ENCODE measurements at regions not wholly inside any gene's neighbourhood (a gene's known extent, or its start where the extent isn't known, plus 50 kb on each side); places are given as distances from the start of the nearest gene placed in this dataset.

DNA sequence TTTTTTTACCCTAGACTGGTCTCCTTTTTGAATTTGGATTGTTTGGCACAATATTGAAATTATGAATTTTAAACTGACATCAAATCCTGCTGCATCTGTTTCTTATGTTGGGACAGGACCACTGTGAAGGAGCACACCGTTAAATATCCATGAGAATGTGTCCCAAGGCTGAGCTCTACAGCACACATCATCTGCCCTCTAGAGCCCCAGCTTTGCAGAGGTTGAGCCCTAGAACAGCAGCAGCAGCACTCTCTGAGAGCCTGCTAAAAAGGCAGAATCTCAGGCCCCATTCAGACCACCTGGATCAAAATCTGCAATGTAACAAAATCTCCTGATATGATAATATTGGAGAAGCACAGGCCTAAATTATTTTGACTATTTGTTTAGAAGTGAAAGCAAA lies 192.1 kb upstream of the CCN2 start:
- Mint-ChIP-seq H3K9me3 (no peaks in the 10 kb centered on the region), H3K27ac (no peak overlapping the region), H3K27me3 (ENCODE audit: insufficient read depth) (no peaks in the 10 kb centered on the region; the same call in 1 of the 2 replicates), H3K4me3 (no peak overlapping the region), H3K36me3 (ENCODE audit: low read depth) (0 out of 2 replicates have a peak, but pooled peaks cover 8% of the 10 kb centered on the region), H3K4me1 (ENCODE audit: low read depth) (peaks cover 49% of the 10 kb centered on the region)
- TF ChIP-seq, protein P1, sequence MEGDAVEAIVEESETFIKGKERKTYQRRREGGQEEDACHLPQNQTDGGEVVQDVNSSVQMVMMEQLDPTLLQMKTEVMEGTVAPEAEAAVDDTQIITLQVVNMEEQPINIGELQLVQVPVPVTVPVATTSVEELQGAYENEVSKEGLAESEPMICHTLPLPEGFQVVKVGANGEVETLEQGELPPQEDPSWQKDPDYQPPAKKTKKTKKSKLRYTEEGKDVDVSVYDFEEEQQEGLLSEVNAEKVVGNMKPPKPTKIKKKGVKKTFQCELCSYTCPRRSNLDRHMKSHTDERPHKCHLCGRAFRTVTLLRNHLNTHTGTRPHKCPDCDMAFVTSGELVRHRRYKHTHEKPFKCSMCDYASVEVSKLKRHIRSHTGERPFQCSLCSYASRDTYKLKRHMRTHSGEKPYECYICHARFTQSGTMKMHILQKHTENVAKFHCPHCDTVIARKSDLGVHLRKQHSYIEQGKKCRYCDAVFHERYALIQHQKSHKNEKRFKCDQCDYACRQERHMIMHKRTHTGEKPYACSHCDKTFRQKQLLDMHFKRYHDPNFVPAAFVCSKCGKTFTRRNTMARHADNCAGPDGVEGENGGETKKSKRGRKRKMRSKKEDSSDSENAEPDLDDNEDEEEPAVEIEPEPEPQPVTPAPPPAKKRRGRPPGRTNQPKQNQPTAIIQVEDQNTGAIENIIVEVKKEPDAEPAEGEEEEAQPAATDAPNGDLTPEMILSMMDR (IDR thresholded peaks at IDR 0.05) = no peak
- DNase-seq = no peak

DNA sequence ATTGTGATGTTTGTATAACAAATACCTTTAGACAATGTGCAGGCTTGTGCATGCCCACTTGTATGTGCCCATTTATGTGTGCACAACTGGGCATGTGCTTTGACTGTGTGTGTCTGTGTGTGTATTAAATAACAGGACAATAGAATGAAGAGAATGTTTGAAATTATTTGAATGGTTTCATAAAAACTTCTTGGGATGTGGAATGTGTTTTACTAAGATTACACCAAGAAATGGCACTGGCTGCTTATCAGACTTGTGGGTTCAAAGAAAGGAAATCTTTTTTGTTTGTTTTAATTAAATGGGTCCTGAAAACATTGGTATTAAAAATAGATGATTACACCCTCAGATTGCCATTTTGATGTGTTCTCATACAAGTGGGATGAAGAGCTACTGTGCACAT lies 191.6 kb upstream of the CCN2 start:
- DNase-seq = no peak
- peaks cover 48% of the 10 kb centered on the region for H3K4me1 Mint-ChIP-seq (ENCODE audit: low read depth)
- no peaks in the 10 kb centered on the region; the same call in 1 of the 2 replicates for H3K27me3 Mint-ChIP-seq (ENCODE audit: insufficient read depth)
- no peak overlapping the region for H3K4me3 Mint-ChIP-seq
- no peak overlapping the region for H3K27ac Mint-ChIP-seq
- no peaks in the 10 kb centered on the region for H3K9me3 Mint-ChIP-seq
- TF ChIP-seq, protein P1 (IDR thresholded peaks at IDR 0.05) = no peak
- 0 out of 2 replicates have a peak, but pooled peaks cover 8% of the 10 kb centered on the region for H3K36me3 Mint-ChIP-seq (ENCODE audit: low read depth)

DNA sequence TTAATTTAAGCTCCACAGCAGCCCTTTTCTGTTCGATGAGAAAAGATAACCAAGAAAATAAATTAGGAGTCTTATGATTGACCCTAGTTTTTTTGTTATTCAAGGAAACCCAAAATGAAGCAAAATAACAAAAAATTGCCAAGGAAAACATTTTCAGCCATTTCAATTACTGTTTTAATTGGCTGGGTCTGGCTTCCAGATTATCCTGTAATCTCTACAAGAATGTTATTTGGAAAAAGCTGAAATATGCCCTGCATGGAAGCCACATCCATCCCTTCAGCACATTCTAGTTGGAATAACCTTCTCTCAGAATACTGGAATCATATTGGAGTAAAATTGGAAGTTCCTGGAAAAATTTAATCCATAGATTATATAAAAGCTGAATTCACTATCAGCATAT lies 191.1 kb upstream of the CCN2 start:
- TF ChIP-seq, protein P1 (IDR thresholded peaks at IDR 0.05) = no peak
- H3K27me3 Mint-ChIP-seq (ENCODE audit: insufficient read depth) = no peaks in the 10 kb centered on the region
- DNase-seq = no peak
- no peaks in the 10 kb centered on the region for H3K9me3 Mint-ChIP-seq
- H3K27ac Mint-ChIP-seq = no peak overlapping the region
- no peak overlapping the region for H3K4me3 Mint-ChIP-seq
- peaks cover 48% of the 10 kb centered on the region for H3K4me1 Mint-ChIP-seq (ENCODE audit: low read depth)
- H3K36me3 Mint-ChIP-seq (ENCODE audit: low read depth) = 0 out of 2 replicates have a peak, but pooled peaks cover 8% of the 10 kb centered on the region

DNA sequence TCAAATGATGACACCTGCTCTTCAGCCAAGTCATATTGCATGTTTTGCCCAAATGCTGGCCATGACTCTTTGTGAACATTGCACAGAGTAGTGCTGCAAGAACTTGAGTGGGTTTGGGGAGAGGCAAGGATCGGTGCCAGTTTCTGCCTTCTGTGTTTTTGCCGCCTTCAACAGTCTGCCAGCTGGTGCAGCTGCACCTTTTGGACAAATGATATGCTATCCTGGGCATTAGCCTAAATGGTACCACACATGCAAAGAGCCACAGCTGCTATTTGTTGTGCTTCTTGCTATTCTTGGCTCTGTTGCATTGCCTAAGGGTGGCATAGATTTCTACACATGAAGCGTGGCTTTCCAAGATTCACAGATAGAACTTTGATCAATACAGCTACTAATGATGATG lies 189.0 kb upstream of the CCN2 start:
- Mint-ChIP-seq H3K27ac (no peak overlapping the region), H3K4me3 (no peak overlapping the region)
- TF ChIP-seq, protein P1 (IDR thresholded peaks at IDR 0.05) = no peak

DNA sequence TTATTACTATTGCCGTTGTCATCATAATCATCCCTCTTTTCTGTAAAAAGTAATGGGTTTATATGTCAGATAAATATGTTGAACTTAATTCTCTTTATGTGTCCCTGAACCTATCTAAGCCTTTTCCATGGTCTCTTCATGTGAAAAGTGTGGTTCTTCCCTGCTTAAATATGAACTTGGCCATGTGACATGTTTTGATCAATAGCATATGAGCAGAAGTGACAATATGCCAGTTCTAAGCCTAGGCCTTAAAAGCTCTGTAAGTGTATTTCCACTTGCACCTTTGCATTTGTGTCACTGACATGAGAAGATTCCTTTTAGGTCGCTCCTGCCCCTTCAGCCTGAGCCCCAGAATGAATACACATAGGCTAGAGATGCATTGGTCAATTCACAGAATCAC lies 188.4 kb upstream of the CCN2 start:
- DNase-seq = no peak
- H3K4me1 Mint-ChIP-seq (ENCODE audit: low read depth) = peaks cover 40% of the 10 kb centered on the region
- TF ChIP-seq, protein P1 (IDR thresholded peaks at IDR 0.05) = no peak
- no peak overlapping the region for H3K27ac Mint-ChIP-seq
- no peaks in the 10 kb centered on the region for H3K36me3 Mint-ChIP-seq (ENCODE audit: low read depth)
- no peaks in the 10 kb centered on the region for H3K27me3 Mint-ChIP-seq (ENCODE audit: insufficient read depth)
- H3K4me3 Mint-ChIP-seq = no peak overlapping the region
- H3K9me3 Mint-ChIP-seq = no peaks in the 10 kb centered on the region

More for the DNA sequence above, 189.0 kb upstream of the CCN2 start:
- no peaks in the 10 kb centered on the region for H3K27me3 Mint-ChIP-seq (ENCODE audit: insufficient read depth)
- H3K9me3 Mint-ChIP-seq = no peaks in the 10 kb centered on the region
- H3K36me3 Mint-ChIP-seq (ENCODE audit: low read depth) = 0 out of 2 replicates have a peak, but pooled peaks cover 4% of the 10 kb centered on the region
- DNase-seq = no peak
- peaks cover 40% of the 10 kb centered on the region for H3K4me1 Mint-ChIP-seq (ENCODE audit: low read depth)

DNA sequence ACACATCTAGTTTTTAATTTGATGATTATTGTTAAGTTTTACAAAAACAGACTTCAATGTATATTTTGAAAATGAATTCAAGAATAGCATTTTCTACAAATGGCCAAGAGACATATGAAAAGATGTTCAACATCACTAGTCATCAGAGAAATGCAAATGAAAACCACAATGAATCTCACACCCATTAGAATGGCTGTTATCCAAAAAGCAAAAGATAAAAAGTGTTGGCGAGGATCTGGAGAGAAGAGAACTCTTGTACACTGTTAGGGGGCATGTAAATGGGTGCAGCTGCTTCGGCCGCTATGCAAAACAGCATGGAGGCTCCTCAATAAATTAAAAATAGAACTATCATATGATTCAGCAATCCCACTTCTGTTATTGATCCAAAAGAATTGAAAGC lies 185.8 kb upstream of the CCN2 start:
- no peaks in the 10 kb centered on the region for H3K9me3 Mint-ChIP-seq
- H3K4me1 Mint-ChIP-seq (ENCODE audit: low read depth) = peaks cover 51% of the 10 kb centered on the region
- H3K27ac Mint-ChIP-seq = no peak overlapping the region
- no peaks in the 10 kb centered on the region for H3K36me3 Mint-ChIP-seq (ENCODE audit: low read depth)
- H3K27me3 Mint-ChIP-seq (ENCODE audit: insufficient read depth) = no peaks in the 10 kb centered on the region
- H3K4me3 Mint-ChIP-seq = no peak overlapping the region
- DNase-seq = peak; percentile 15
- TF ChIP-seq, protein P1 (IDR thresholded peaks at IDR 0.05) = no peak

Measured in HFFc6 (cell line).